Activated naive CD4-positive, alpha-beta T cell treated with anti-CD3 and anti-CD28 coated beads, Interleukin-2, amount 10 ng/mL, durations not matched to agents 7 days and 5 days (primary cell): ENCODE measurements at regions not wholly inside any gene's neighbourhood (a gene's known extent, or its start where the extent isn't known, plus 50 kb on each side); places are given as distances from the start of the nearest gene placed in this dataset.
"Not testable (repeated sequence)": the region's sequence is repeated elsewhere in the genome, so short reads cannot be mapped to it uniquely, and the experiment has no call there.

ENCODE experiments used
- CTCF ChIA-PET: fragments of 350-600 bp; sonication (Branson Sonifier 250); formaldehyde crosslinking; loops from one replicate; lab custom pipeline; 2021; ENCODE audit warnings: antibody characterized with exemption; lab: Charles Lee
- DNase-seq: peaks from one replicate; pipeline ENCODE4 v3.0.0-alpha.2; 2020
- H3K27ac Mint-ChIP-seq: one replicate; pipeline ENCODE4 v1.8.0; 2021; ENCODE audit warnings: mild to moderate bottlenecking, moderate library complexity, mixed read lengths
- H3K27me3 Mint-ChIP-seq: one replicate; pipeline ENCODE4 v1.8.0; 2021; ENCODE audit warnings: mild to moderate bottlenecking, mixed read lengths
- H3K36me3 Mint-ChIP-seq: one replicate; pipeline ENCODE4 v1.8.0; 2021; ENCODE audit warnings: mixed read lengths
- H3K4me1 Mint-ChIP-seq: one replicate; pipeline ENCODE4 v1.8.0; 2021; ENCODE audit warnings: mixed read lengths
- H3K4me3 Mint-ChIP-seq: one replicate; pipeline ENCODE4 v1.8.0; 2021; ENCODE audit warnings: mild to moderate bottlenecking, moderate library complexity, mixed read lengths
- H3K9me3 Mint-ChIP-seq: one replicate; pipeline ENCODE4 v1.8.0; 2021; ENCODE audit warnings: mixed read lengths

DNA sequence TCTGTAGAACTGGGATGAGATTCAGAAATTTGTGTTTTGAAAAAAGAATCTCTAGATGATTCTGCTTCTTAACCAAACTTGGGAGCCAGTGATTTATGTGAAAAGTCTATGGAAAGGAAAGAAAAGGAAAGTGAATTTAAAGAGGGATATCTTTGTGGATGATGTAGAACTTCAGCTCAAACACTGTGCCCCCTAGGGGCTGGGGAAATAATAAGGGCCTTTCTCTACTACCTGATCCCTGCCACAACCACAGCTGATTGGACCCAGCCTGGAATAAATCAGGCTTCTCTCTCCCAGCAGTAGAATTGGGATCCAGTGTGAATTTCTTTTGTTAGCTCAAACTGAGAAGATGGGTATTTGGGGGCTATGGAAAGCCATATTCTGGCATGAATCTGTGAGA lies 155.0 kb downstream of the PRELID2 start:
- Mint-ChIP-seq H3K9me3 (no peaks in the 10 kb centered on the region), H3K27me3 (no peaks in the 10 kb centered on the region), H3K36me3 (no peaks in the 10 kb centered on the region), H3K4me3 (no peak overlapping the region), H3K27ac (no peak overlapping the region), H3K4me1 (no peaks in the 10 kb centered on the region)
- CTCF ChIA-PET = interaction anchor here (0.6 to 0.8 kb wide), 2 partner anchors 146 to 708 kb away, joined by 3 read pairs; no protein-coding TSS in a partner anchor
- no peak for DNase-seq

DNA sequence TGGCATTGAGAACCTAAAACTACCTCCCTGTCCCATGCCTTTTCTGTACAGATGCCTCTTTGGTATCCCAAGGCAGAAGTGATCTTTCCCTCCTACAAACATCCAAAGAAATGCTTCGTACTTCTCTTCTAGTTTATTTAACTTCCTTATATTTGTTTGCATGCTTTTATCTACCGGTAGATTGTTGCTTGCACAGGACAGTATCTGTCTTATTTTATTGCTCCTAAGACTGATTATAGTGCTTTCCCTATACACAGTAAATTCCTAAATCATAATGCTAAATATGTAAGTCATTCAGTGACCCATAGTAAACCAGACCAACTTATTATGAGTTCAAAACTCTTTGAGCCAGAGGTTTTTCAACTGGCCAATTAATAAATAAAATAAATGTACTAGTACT lies 156.9 kb downstream of the PRELID2 start:
- Mint-ChIP-seq H3K27me3 (no peaks in the 10 kb centered on the region), H3K27ac (no peak overlapping the region), H3K4me3 (no peak overlapping the region), H3K36me3 (no peaks in the 10 kb centered on the region), H3K9me3 (no peaks in the 10 kb centered on the region), H3K4me1 (no peaks in the 10 kb centered on the region)
- DNase-seq = no peak
- CTCF ChIA-PET = no interaction called here

DNA sequence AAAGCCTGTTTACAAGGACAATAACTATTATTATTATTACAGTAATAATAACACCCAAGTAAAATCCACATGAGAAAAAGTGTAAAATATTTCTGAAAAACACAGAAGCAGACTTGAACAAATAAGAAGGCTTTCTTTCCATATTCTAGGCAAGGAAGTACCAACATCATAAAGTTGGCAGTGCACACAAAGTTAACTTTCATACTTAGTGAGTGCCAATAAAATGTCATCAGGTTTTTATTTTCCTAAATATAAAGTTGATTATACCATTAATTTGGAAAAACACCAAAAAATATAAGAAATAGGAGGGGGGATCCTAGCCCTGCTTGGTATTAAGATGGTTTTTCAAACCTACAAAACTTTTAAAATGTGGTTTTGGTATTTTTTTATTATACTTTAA lies 161.4 kb downstream of the PRELID2 start:
- CTCF ChIA-PET = no interaction called here
- Mint-ChIP-seq H3K27me3 (no peaks in the 10 kb centered on the region), H3K4me1 (no peaks in the 10 kb centered on the region), H3K9me3 (no peaks in the 10 kb centered on the region), H3K36me3 (no peaks in the 10 kb centered on the region), H3K4me3 (no peak overlapping the region), H3K27ac (no peak overlapping the region)
- no peak for DNase-seq

DNA sequence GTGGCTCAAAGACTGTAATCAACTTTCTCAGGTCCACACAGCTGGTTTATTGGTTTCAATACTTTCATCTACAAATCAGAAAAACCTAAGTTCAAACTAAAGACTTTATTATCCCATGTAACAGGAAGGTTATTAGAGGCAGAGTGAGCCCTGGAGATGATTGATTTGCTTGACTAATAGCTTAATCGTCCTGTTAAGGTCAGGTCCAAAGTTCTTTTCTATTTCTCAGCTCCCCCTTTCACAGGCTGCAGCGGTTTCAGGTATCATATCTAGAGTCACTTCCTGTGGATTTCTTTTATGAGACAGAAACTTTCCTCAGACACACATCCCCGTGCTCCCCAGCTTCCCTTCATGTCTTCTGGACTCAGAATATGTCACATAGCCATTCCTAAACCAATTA lies 166.4 kb downstream of the PRELID2 start:
- DNase-seq = no peak
- Mint-ChIP-seq H3K4me3 (no peak overlapping the region), H3K27me3 (no peaks in the 10 kb centered on the region), H3K4me1 (no peaks in the 10 kb centered on the region), H3K36me3 (no peaks in the 10 kb centered on the region), H3K27ac (no peak overlapping the region), H3K9me3 (no peaks in the 10 kb centered on the region)
- CTCF ChIA-PET = no interaction called here

DNA sequence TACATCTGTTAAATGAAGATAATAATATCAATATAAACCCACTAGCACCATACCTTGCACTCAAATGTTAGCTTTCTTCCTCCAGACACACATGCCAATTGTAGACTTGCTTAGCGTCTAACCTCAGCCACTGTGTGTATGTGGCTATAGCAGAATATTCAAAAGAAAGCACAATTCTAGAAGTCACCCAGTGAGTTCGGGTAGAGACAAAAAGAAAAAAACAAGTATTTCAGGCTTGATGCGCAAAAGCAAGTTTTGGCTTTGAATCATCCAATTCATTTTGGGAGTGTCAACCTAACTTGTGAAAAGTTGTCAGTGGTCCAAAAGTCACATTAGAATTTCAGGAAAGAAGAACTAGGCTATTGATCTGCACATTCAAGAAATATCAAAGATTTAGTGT lies 167.4 kb downstream of the PRELID2 start:
- no peak overlapping the region for H3K4me3 Mint-ChIP-seq
- no peak overlapping the region for H3K27ac Mint-ChIP-seq
- no peaks in the 10 kb centered on the region for H3K27me3 Mint-ChIP-seq
- H3K9me3 Mint-ChIP-seq = no peaks in the 10 kb centered on the region
- CTCF ChIA-PET = no interaction called here
- no peak for DNase-seq
- no peaks in the 10 kb centered on the region for H3K4me1 Mint-ChIP-seq
- no peaks in the 10 kb centered on the region for H3K36me3 Mint-ChIP-seq

DNA sequence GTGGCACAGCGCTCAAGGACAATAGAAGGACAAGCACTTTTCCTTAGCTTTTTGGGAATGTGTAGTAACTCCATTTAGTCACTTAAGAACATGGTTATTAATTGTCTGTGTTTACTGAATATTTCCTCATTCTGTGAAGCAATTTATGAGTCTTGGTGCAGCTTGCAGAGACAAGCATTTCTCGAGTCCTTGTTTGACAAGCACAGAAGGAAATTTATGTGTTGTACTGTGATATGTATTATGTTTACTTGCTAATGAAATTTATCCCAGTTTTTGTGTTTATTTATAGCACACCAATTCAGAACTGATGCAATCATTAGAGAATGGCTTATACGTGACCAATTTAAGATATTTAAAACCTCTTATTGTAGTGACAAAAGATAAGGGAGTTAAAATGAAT lies 168.6 kb downstream of the PRELID2 start:
- CTCF ChIA-PET = no interaction called here
- no peaks in the 10 kb centered on the region for H3K4me1 Mint-ChIP-seq
- no peak overlapping the region for H3K4me3 Mint-ChIP-seq
- no peaks in the 10 kb centered on the region for H3K9me3 Mint-ChIP-seq
- DNase-seq = no peak
- H3K36me3 Mint-ChIP-seq = no peaks in the 10 kb centered on the region
- no peaks in the 10 kb centered on the region for H3K27me3 Mint-ChIP-seq
- H3K27ac Mint-ChIP-seq = no peak overlapping the region

DNA sequence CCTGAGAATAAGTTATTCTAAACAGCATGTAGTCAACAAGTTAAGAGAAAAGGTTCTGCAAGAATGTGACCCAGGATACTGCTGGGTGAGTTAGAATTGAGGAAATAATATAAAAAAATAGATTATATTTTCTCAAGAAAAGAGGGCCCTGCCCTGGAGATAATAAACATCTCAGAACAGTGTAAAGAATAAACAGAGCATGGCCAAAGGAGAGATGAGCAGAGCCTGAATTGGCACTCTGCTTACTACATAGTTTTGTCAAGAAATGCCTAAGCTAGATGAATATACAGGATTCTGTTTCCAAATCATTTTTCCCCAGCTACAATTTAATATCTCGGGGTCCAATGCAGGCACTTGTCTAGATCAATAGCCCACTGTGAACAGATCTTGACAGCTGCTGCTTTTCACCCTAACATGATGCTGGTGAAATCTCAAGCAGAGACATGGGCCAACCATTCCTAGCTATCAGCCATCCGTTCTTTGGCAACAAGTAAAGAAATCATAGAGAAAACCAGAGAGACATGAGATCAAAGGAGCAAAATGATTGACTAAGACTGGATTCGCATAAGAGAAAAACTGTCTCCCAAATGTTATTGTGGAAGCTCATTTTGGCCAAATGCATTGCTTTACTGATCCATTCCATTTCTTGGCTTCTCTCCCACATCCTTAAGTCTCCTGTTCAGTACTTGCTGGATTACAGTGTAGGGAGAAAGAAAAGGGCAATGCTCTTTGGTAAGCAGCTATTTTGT lies 173.2 kb downstream of the PRELID2 start:
- H3K27ac Mint-ChIP-seq = no peak overlapping the region
- no peaks in the 10 kb centered on the region for H3K36me3 Mint-ChIP-seq
- H3K4me1 Mint-ChIP-seq = no peaks in the 10 kb centered on the region
- no peak overlapping the region for H3K4me3 Mint-ChIP-seq
- CTCF ChIA-PET = no interaction called here
- H3K27me3 Mint-ChIP-seq = no peaks in the 10 kb centered on the region
- DNase-seq = no peak
- peaks cover 4% of the 10 kb centered on the region for H3K9me3 Mint-ChIP-seq

DNA sequence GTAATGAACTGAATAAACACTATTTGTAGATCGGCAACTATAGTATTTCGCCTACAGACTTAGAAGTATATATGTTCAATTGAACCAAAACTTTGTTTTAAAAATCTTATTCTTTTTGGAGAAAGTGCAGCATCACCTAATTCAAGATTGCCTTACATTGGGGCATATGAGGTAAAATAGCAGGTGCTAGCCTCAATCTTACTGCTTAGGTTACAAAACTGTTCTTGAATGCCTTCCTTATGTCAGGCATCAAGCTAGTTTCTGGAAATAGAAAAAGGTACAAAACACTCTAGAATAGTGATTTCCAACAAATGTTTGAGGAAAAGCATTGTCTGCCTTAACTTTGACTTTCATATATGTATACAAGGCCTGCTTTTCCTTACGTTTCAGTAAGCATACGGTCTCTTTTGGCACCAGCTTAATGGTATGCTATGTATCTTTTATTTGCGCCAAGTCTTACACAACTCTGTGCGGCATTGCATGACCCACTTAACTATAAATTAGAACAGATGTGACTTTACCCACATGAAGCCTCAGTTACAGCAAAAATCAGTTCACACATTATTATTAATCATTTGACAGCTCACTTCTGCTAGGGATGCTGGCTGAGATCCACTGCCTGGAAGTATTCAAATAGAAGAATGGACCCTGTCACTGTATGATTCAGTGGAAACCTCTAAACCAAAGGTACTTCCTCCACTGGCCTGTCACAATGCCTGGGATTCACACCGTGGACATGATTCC lies 174.1 kb downstream of the PRELID2 start:
- no peaks in the 10 kb centered on the region for H3K36me3 Mint-ChIP-seq
- no peaks in the 10 kb centered on the region for H3K4me1 Mint-ChIP-seq
- H3K27ac Mint-ChIP-seq = no peak overlapping the region
- CTCF ChIA-PET = no interaction called here
- no peaks in the 10 kb centered on the region for H3K27me3 Mint-ChIP-seq
- H3K9me3 Mint-ChIP-seq = peaks cover 5% of the 10 kb centered on the region
- H3K4me3 Mint-ChIP-seq = no peak overlapping the region
- no peak for DNase-seq

DNA sequence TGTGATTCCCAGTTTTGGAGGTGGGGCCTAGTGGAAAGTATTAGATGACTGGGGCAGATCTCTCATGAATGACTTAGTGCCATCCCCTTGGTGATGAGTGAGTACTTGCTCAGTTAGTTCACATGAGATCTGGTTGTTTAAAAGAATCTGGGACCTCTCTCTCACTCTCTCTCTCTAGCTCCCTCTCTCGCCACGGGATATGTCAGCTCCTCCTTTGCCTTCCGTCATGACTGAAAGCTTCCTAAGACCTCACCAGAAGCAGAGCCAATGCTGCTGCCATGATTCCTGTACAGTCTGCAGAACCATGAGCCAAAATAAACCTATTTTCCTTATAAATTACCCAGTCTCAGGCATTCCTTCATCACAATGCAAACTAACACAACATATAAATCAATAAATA lies 176.7 kb downstream of the PRELID2 start:
- no peaks in the 10 kb centered on the region for H3K27me3 Mint-ChIP-seq
- no peaks in the 10 kb centered on the region for H3K36me3 Mint-ChIP-seq
- H3K9me3 Mint-ChIP-seq = peaks cover 11% of the 10 kb centered on the region
- CTCF ChIA-PET = no interaction called here
- no peaks in the 10 kb centered on the region for H3K4me1 Mint-ChIP-seq
- no peak for DNase-seq
- H3K27ac Mint-ChIP-seq = no peak overlapping the region
- no peak overlapping the region for H3K4me3 Mint-ChIP-seq

DNA sequence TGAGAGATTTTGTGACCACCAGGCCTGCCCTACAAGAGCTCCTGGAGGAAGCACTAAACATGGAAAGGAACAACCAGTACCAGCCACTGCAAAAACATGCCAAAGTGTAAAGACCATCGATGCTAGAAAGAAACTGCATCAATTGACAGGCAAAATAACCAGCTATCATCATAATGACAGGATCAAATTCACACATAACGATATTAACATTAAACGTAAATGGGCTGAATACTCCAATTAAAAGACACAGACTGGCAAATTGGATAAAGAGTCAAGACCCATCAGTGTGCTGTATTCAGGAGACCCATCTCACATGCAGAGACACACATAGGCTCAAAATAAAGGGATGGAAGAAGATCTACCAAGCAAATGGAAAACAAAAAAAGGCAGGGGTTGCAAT lies 182.4 kb downstream of the PRELID2 start:
- H3K27ac Mint-ChIP-seq, H3K4me3 Mint-ChIP-seq, H3K36me3 Mint-ChIP-seq, DNase-seq, H3K27me3 Mint-ChIP-seq, CTCF ChIA-PET, H3K4me1 Mint-ChIP-seq: not testable (repeated sequence)
- peaks cover 26% of the 10 kb centered on the region for H3K9me3 Mint-ChIP-seq

DNA sequence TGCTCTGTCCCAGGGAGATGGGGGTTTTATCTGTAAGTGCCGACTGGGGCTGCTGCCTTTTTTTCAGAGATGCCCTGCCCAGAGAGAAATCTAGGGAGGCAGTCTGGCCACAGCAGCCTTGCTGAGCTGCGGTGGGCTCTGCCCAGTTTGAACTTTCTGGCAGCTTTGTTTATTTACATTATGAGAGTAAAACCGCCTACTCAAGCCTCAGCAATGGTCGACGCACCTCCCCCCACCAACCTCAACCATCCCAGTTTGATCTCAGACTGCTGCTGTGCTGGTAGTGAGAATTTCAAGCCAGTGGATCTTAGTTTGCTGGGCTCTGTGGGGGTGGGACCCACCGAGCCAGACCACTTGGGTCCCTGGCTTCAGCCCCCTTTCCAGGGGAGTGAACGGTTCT lies 188.0 kb downstream of the PRELID2 start:
- H3K36me3 Mint-ChIP-seq, H3K27ac Mint-ChIP-seq, DNase-seq, H3K27me3 Mint-ChIP-seq, H3K4me3 Mint-ChIP-seq, H3K4me1 Mint-ChIP-seq, CTCF ChIA-PET: not testable (repeated sequence)
- peaks cover 25% of the 10 kb centered on the region for H3K9me3 Mint-ChIP-seq

DNA sequence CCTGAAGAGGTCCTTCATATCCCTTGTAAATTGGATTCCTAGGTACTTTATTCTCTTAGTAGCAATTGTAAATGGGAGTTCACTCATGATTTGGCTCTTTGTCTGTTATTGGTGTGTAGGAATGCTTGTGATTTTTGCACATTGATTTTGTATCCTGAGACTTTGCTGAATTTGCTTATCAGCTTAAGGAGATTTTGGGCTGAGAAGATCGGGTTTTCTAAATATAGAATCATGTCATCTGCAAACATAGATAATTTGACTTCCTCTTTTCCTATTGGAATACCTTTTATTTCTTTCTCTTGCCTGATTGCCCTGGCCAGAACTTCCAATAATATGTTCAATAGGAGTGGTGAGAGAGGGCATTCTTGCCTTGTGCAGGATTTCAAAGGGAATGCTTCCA lies 191.9 kb downstream of the PRELID2 start:
- not testable (repeated sequence) for H3K36me3 Mint-ChIP-seq, DNase-seq, H3K4me3 Mint-ChIP-seq, H3K27ac Mint-ChIP-seq, H3K27me3 Mint-ChIP-seq, H3K4me1 Mint-ChIP-seq
- CTCF ChIA-PET = interaction anchor here (0.6 kb wide), 1 partner anchor 49 kb away, joined by 3 read pairs; no protein-coding TSS in a partner anchor
- H3K9me3 Mint-ChIP-seq = peaks cover 16% of the 10 kb centered on the region

DNA sequence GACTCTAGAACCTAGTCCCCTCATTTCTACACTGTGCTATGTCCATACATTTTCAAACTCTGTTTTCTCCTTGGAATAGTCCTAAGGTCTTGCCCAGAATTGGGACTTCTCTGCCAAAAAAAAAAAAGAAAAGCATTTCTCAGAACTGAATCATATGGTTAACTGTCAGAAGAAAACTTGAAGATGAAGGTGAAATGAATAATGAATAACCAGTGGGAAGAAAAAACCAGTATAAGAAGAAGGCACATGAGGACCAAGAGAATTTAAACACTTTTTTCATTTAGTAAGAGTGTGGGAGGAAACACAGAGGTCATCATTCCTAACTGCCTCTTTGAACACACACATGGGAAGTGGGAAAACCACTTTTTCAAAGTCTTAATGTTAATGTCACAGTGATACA lies 197.7 kb downstream of the PRELID2 start:
- Mint-ChIP-seq H3K27ac (no peak overlapping the region), H3K4me3 (no peak overlapping the region), H3K4me1 (no peaks in the 10 kb centered on the region), H3K36me3 (no peaks in the 10 kb centered on the region), H3K27me3 (no peaks in the 10 kb centered on the region), H3K9me3 (no peaks in the 10 kb centered on the region)
- DNase-seq = no peak
- CTCF ChIA-PET = no interaction called here

DNA sequence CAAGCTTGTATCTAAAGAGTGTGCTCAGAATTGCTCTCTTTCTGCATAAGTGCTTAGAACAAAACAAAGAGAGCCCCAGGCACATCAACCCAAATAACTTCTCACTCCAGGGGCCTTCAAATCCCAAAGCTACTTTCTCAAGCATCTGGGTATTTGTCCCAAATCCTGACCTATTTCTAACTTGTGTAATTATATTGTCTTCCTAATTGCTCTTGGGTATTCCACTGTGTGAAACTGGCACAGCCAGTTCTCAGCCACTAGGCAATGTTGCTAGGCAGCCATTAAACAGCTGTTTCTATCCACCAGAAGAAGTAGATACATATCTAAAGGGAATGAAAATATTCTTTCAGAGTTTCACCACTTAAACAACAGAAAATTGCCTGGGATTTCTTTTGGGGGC lies 198.8 kb downstream of the PRELID2 start:
- CTCF ChIA-PET = no interaction called here
- no peak for DNase-seq
- Mint-ChIP-seq H3K9me3 (no peaks in the 10 kb centered on the region), H3K4me1 (no peaks in the 10 kb centered on the region), H3K27me3 (no peaks in the 10 kb centered on the region), H3K27ac (no peak overlapping the region), H3K36me3 (no peaks in the 10 kb centered on the region), H3K4me3 (no peak overlapping the region)

DNA sequence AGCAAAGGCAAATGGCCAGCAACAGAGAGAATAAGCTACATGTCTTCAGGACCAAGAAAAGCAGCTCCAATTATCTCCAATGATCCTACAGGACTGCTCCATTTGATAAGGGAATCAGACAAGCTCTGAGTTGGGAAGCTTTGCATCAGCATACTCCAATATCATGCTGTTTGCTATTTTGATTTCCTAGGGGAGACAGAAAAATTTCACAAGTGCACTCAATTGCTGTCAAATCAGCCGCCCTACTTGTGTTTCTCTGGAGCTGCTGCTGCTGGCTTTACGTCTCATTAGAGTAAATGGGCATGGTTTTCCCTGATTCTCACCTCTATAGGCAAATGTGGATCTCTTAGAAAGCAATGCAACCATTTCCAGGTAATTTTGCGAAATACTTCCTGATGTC lies 201.7 kb downstream of the PRELID2 start:
- H3K27ac Mint-ChIP-seq = no peak overlapping the region
- H3K36me3 Mint-ChIP-seq = no peaks in the 10 kb centered on the region
- no peak for DNase-seq
- CTCF ChIA-PET = no interaction called here
- H3K4me1 Mint-ChIP-seq = no peaks in the 10 kb centered on the region
- no peaks in the 10 kb centered on the region for H3K9me3 Mint-ChIP-seq
- H3K27me3 Mint-ChIP-seq = no peaks in the 10 kb centered on the region
- no peak overlapping the region for H3K4me3 Mint-ChIP-seq
